ENCODE measurements at regions not wholly inside any gene's neighbourhood (a gene's known extent, or its start where the extent isn't known, plus 50 kb on each side); places are given as distances from the start of the nearest gene placed in this dataset.

DNA sequence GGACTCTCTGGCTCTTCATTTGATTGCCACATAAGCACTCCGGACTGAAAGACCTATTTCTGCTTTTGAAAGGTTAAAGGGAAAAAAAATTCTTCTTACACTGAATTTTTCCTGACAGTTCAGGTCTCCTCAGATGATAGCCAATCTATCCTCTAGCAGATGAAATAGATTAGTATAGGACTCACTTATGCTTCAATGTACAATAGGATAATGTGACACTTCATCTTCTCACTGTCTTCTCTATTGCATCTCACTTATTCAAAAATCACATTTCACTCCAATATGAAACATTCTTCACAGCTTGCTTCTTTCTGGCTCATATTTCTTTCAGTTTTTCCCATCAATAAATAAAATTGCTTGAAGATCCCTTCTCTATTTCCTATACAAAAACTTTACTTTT, 860.9 kb upstream of the SLITRK6 start:
- no peak overlapping the region for H3K23ac ChIP-seq (ENCODE audit: insufficient read length, low read depth, low read length)
- TF ChIP-seq, protein P1, sequence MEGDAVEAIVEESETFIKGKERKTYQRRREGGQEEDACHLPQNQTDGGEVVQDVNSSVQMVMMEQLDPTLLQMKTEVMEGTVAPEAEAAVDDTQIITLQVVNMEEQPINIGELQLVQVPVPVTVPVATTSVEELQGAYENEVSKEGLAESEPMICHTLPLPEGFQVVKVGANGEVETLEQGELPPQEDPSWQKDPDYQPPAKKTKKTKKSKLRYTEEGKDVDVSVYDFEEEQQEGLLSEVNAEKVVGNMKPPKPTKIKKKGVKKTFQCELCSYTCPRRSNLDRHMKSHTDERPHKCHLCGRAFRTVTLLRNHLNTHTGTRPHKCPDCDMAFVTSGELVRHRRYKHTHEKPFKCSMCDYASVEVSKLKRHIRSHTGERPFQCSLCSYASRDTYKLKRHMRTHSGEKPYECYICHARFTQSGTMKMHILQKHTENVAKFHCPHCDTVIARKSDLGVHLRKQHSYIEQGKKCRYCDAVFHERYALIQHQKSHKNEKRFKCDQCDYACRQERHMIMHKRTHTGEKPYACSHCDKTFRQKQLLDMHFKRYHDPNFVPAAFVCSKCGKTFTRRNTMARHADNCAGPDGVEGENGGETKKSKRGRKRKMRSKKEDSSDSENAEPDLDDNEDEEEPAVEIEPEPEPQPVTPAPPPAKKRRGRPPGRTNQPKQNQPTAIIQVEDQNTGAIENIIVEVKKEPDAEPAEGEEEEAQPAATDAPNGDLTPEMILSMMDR (conservative IDR thresholded peaks at IDR 0.05) = no peak
- H3K4me1 Mint-ChIP-seq = 0 out of 4 replicates have a peak, but pooled peaks cover 0 to 7% of the 10 kb centered on the region in 2 experiments
- no peak overlapping the region for H3K9ac ChIP-seq (ENCODE audit: extremely low read depth, insufficient read length, low read length)
- H2BK15ac ChIP-seq (ENCODE audit: low read depth, low read length) = no peak overlapping the region
- no peaks in the 10 kb centered on the region for H3K79me1 ChIP-seq (ENCODE audit: insufficient read depth, low read depth, low read length, poor library complexity, severe bottlenecking)
- no peak overlapping the region for H2AFZ ChIP-seq (ENCODE audit: low read length)
- no peaks in the 10 kb centered on the region for H3K4me1 ChIP-seq (ENCODE audit: insufficient read depth, low read length)
- H3T11ph ChIP-seq (ENCODE audit: low read length) = no peak overlapping the region
- no peaks in the 10 kb centered on the region for H3K23me2 ChIP-seq (ENCODE audit: insufficient read length, low read depth, low read length, poor library complexity, severe bottlenecking)
- H3K79me2 ChIP-seq (ENCODE audit: insufficient read depth, low read length) = no peaks in the 10 kb centered on the region
- H3K18ac ChIP-seq (ENCODE audit: insufficient read length, low read depth, low read length) = no peak overlapping the region
- H4K91ac ChIP-seq (ENCODE audit: insufficient read length, low read depth, low read length) = no peak overlapping the region
- H3K4me2 ChIP-seq (ENCODE audit: insufficient read depth, insufficient read length, low read length) = no peak overlapping the region
- no peak overlapping the region for H3K4ac ChIP-seq (ENCODE audit: low read depth, low read length)
- WGBS (ENCODE audit: extremely low coverage, insufficient read length, low lambda C conversion rate) = no CpG with 5 or more reads among the region's 1 CpG
- H2AK5ac ChIP-seq (ENCODE audit: insufficient read length, low read length) = no peak overlapping the region
- H4K8ac ChIP-seq (replicated peaks; ENCODE audit: insufficient read length, low read depth, low read length) = no peak overlapping the region
- no peaks in the 10 kb centered on the region; a peak in 1 of 5 replicates for H3K9me3 Mint-ChIP-seq
- H3K27ac ChIP-seq (ENCODE audit: insufficient read length, low read depth, low read length) = no peak overlapping the region
- H3K9me3 ChIP-seq (ENCODE audit: control insufficient read depth, low read depth, low read length) = no peaks in the 10 kb centered on the region
- no peak for DNase-seq
- no peaks in the 10 kb centered on the region for H4K20me1 ChIP-seq (ENCODE audit: control insufficient read depth, insufficient read depth, insufficient read length)
- no peak overlapping the region for H2BK12ac ChIP-seq (ENCODE audit: insufficient read length, low read depth, low read length)
- no peak overlapping the region for H2BK20ac ChIP-seq (ENCODE audit: low read depth, low read length, poor library complexity, severe bottlenecking)
- no peak overlapping the region for H4K5ac ChIP-seq (ENCODE audit: insufficient read length, low read depth, low read length)
- H3K14ac ChIP-seq (ENCODE audit: insufficient read depth, low read length) = no peak overlapping the region
- no peaks in the 10 kb centered on the region for H3K27me3 ChIP-seq (ENCODE audit: insufficient read depth, low read length)
- H3K36me3 Mint-ChIP-seq (ENCODE audit: insufficient read depth in 1 of 3, low read depth in 3 of 3) = no peaks in the 10 kb centered on the region
- H3K27me3 Mint-ChIP-seq (ENCODE audit: low read depth) = no peaks in the 10 kb centered on the region
- H3K56ac ChIP-seq (ENCODE audit: insufficient read length, low read depth, low read length) = no peak overlapping the region
- H3K4me3 Mint-ChIP-seq = no peak overlapping the region
- no peak overlapping the region for H2BK120ac ChIP-seq (ENCODE audit: low read depth, low read length, poor library complexity, severe bottlenecking)
- H3K27ac Mint-ChIP-seq = no peak overlapping the region
- H2BK5ac ChIP-seq (ENCODE audit: insufficient read length, low read length) = no peak overlapping the region

Measured in H9 (cell line).